Neural cell (in vitro differentiated cells): ENCODE measurements at regions not wholly inside any gene's neighbourhood (a gene's known extent, or its start where the extent isn't known, plus 50 kb on each side); places are given as distances from the start of the nearest gene placed in this dataset.

ENCODE experiments used
- H2AFZ ChIP-seq: fragments of 200-600, 300-800 bp; sonication (generic), shearing (Covaris generic); 2 replicates; pipeline ENCODE4 v1.6.0; 2014; ENCODE audit warnings: low read depth, mild to moderate bottlenecking, antibody characterized with exemption, low read length, moderate library complexity
- H3F3A ChIP-seq: fragments of 200-600 bp; shearing (Covaris generic); 2 replicates; pipeline ENCODE4 v1.6.1; 2016; ENCODE audit warnings: mild to moderate bottlenecking, moderate library complexity, mixed read lengths, antibody characterized with exemption, low read length; ENCODE audit not compliant: insufficient read depth, poor library complexity, severe bottlenecking
- H3K27ac ChIP-seq: fragments of 200-600, 300-800 bp; sonication (generic), shearing (Covaris generic); 2 replicates; pipeline ENCODE4 v1.5.1; 2014; ENCODE audit warnings: mild to moderate bottlenecking, low read length, moderate library complexity
- H3K27me3 ChIP-seq: fragments of 300-800, 200-600 bp; sonication (generic), shearing (Covaris generic); 2 replicates; pipeline ENCODE4 v1.6.0; 2014; ENCODE audit warnings: mild to moderate bottlenecking, low read depth, low read length, moderate library complexity; ENCODE audit not compliant: insufficient read depth
- H3K36me3 ChIP-seq: fragments of 300-800, 200-600 bp; sonication (generic), shearing (Covaris generic); 2 replicates; pipeline ENCODE4 v1.5.1; 2014; ENCODE audit warnings: mild to moderate bottlenecking, antibody characterized with exemption, low read length, moderate library complexity; ENCODE audit not compliant: insufficient read depth
- H3K4me2 ChIP-seq: fragments of 300-800, 200-600 bp; sonication (generic), shearing (Covaris generic); 2 replicates; pipeline ENCODE4 v1.6.0; 2014; ENCODE audit warnings: mild to moderate bottlenecking, low read length
- H3K4me3 ChIP-seq: fragments of 300-800, 200-600 bp; sonication (generic), shearing (Covaris generic); 2 replicates; pipeline ENCODE4 v1.5.1; 2014; ENCODE audit warnings: mild to moderate bottlenecking, low read length, moderate library complexity
- H3K79me2 ChIP-seq: fragments of 200-600 bp; shearing (Covaris generic); replicated peaks from 2 replicates; pipeline ENCODE4 v1.6.0; 2014; ENCODE audit warnings: mild to moderate bottlenecking, low read length, moderate library complexity; ENCODE audit not compliant: insufficient read depth
- H3K9ac ChIP-seq: fragments of 300-800, 200-600 bp; sonication (generic), shearing (Covaris generic); 2 replicates; pipeline ENCODE4 v1.6.1; 2016; ENCODE audit warnings: mild to moderate bottlenecking, low read length, mixed read lengths
- H3K9me2 ChIP-seq: fragments of 200-600 bp; shearing (Covaris generic); 2 replicates; pipeline ENCODE4 v1.6.1; 2016; ENCODE audit warnings: mild to moderate bottlenecking, low read length, mixed read lengths; ENCODE audit not compliant: insufficient read depth
- H3K9me3 ChIP-seq: fragments of 200-600, 300-800 bp; sonication (generic), shearing (Covaris generic); 2 replicates; pipeline ENCODE4 v1.6.1; 2016; ENCODE audit warnings: mild to moderate bottlenecking, mixed run types, low read length, moderate library complexity, mixed read lengths
- H4K20me1 ChIP-seq: fragments of 200-600 bp; shearing (Covaris generic); 2 replicates; pipeline ENCODE4 v1.6.1; 2016; ENCODE audit warnings: mild to moderate bottlenecking, mixed run types; ENCODE audit not compliant: insufficient read depth
- CTCF ChIP-seq: fragments of 450-650 bp; IDR thresholded peaks from 2 replicates; pipeline ENCODE4 v1.5.1; 2014; ENCODE audit warnings: antibody characterized with exemption, mild to moderate bottlenecking, moderate library complexity; ENCODE audit not compliant: poor library complexity, severe bottlenecking
- EP300 ChIP-seq: fragments of 450-650 bp; conservative IDR thresholded peaks from 2 replicates; pipeline ENCODE4 v1.6.1; 2014; ENCODE audit warnings: antibody characterized with exemption, mild to moderate bottlenecking, moderate library complexity; ENCODE audit not compliant: poor library complexity, severe bottlenecking
- EZH2 ChIP-seq: fragments of 200-600, 300-800 bp; shearing (Covaris generic), sonication (generic); IDR thresholded peaks from 2 replicates; pipeline ENCODE4 v1.6.1; 2014; ENCODE audit warnings: antibody characterized with exemption, low read length, borderline replicate concordance, mild to moderate bottlenecking; ENCODE audit not compliant: insufficient read depth, poor library complexity, severe bottlenecking
- MXI1 ChIP-seq: fragments of 450-650 bp; conservative IDR thresholded peaks from 2 replicates; pipeline ENCODE4 v1.6.1; 2014; ENCODE audit warnings: antibody characterized with exemption, mild to moderate bottlenecking; ENCODE audit not compliant: poor library complexity, severe bottlenecking
- POLR2AphosphoS5 ChIP-seq: IDR thresholded peaks from 2 replicates; pipeline ENCODE4 v1.6.1; 2012
- RAD21 ChIP-seq: fragments of 450-650 bp; conservative IDR thresholded peaks from 2 replicates; pipeline ENCODE4 v1.6.1; 2014; ENCODE audit warnings: antibody characterized with exemption, mild to moderate bottlenecking, moderate library complexity
- REST ChIP-seq: IDR thresholded peaks from 2 replicates; pipeline ENCODE4 v1.6.1; 2012; ENCODE audit warnings: borderline replicate concordance
- SMC3 ChIP-seq: fragments of 450-650 bp; conservative IDR thresholded peaks from 2 replicates; pipeline ENCODE4 v1.6.1; 2014; ENCODE audit warnings: antibody characterized with exemption, mild to moderate bottlenecking, moderate library complexity; ENCODE audit not compliant: poor library complexity
- TAF1 ChIP-seq: IDR thresholded peaks from 2 replicates; pipeline ENCODE4 v1.6.1; 2012; ENCODE audit warnings: low read depth

DNA sequence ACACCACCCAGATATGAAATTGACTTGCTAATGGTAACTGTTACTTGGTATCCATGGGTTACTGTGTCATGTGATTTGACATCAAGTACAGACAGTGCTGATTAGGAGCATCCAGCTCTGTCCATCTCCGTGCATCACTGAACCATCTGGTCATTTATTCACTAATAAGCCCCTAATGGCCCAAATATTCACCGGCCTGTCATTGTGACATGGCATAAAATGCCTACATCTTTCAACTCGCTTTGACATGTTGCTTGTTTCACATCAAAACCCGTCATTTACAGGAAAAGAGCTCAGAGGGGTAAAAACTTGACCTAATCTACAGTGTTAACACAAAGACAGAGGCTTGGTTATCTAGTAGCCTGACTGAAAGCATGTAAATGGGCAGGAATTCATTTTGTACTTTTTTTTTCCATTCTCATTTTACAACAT is 308.9 kb upstream of the ATP5MC3 start:
- Histone ChIP-seq H2AFZ (no peak overlapping the region), H3K36me3 (no peaks in the 10 kb centered on the region), H3K27me3 (no peaks in the 10 kb centered on the region), H3K27ac (peak overlapping the region; percentile 64), H3K9ac (peak overlapping the region; percentile 22), H4K20me1 (no peaks in the 10 kb centered on the region), H3K4me2 (peak overlapping the region; percentile 36), H3F3A (peaks cover 2% of the 10 kb centered on the region), H3K4me3 (peak overlapping the region; percentile 40), H3K9me2 (no peaks in the 10 kb centered on the region), H3K79me2 (no peaks in the 10 kb centered on the region), H3K9me3 (no peaks in the 10 kb centered on the region)
- TF ChIP-seq EZH2: no peak
- peak; percentile 97 for TF ChIP-seq EP300
- TF ChIP-seq REST: peak; percentile 61
- peak; percentile 41 for TF ChIP-seq SMC3
- peak; percentile 90 for TF ChIP-seq POLR2AphosphoS5
- TF ChIP-seq CTCF: no peak
- TF ChIP-seq MXI1: peak; percentile 29

DNA sequence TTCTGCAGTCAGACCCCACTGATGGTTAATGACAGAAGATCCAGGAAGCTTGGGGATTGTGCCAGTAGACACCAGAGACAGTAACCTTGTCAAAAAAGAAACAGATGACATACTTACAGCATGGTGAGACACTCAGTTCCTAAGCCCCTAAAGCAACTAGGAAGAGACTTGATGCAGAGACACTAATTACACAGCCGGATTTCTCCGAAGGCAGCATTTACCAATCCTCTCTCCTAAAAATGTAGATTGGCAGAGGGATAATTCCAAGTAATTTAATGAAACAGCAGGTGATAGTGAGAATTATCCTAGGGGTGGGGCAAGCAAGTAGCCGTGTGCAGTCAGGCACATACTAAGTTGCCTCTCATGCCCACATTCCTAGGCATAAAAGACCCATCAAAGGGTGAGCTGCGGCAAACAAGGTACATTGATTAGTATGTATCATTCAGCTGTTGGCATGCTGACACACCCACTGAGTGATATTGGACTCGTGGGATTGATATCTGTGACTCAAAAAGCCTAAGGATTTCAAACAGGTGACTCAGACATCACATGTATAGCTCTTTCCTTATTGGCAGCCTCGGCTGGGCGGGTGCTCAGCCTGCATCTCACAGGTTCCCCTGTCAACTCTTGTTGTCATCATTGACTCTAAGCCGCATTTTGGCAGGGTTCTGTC is 296.7 kb upstream of the ATP5MC3 start:
- no peak overlapping the region for H3K4me3 ChIP-seq
- no peak overlapping the region for H2AFZ ChIP-seq
- no peaks in the 10 kb centered on the region for H3K27me3 ChIP-seq
- H3K79me2 ChIP-seq: no peaks in the 10 kb centered on the region
- no peaks in the 10 kb centered on the region for H3K9me2 ChIP-seq
- H3K27ac ChIP-seq: no peak overlapping the region
- H4K20me1 ChIP-seq: no peaks in the 10 kb centered on the region
- H3K9ac ChIP-seq: no peak overlapping the region
- H3K4me2 ChIP-seq: no peak overlapping the region
- no peak for TF ChIP-seq MXI1
- no peak for TF ChIP-seq CTCF
- no peak for TF ChIP-seq EP300
- TF ChIP-seq REST: no peak
- no peak for TF ChIP-seq POLR2AphosphoS5
- no peak for TF ChIP-seq RAD21
- TF ChIP-seq SMC3: no peak
- no peak for TF ChIP-seq EZH2
- no peak for TF ChIP-seq TAF1
- no peaks in the 10 kb centered on the region for H3K36me3 ChIP-seq
- H3F3A ChIP-seq: no peaks in the 10 kb centered on the region
- no peaks in the 10 kb centered on the region for H3K9me3 ChIP-seq
